ENCODE measurements at regions not wholly inside any gene's neighbourhood (a gene's known extent, or its start where the extent isn't known, plus 50 kb on each side); places are given as distances from the start of the nearest gene placed in this dataset.

GRCh38 chr15:95684126-95684525 lies 646.4 kb upstream of the NR2F2 start:
- Histone ChIP-seq H3K36me3 (ENCODE audit: insufficient read depth, low read length, poor library complexity, severe bottlenecking) (no peaks in the 10 kb centered on the region), H3K27ac (ENCODE audit: low read depth, low read length, poor library complexity, severe bottlenecking) (no peak overlapping the region), H3K4me1 (ENCODE audit: insufficient read depth, low read length, poor library complexity, severe bottlenecking) (no peaks in the 10 kb centered on the region), H3K9me3 (ENCODE audit: low read depth, low read length, poor library complexity, severe bottlenecking) (no peaks in the 10 kb centered on the region), H3K4me3 (ENCODE audit: low read depth, low read length, poor library complexity, severe bottlenecking) (no peak overlapping the region), H3K27me3 (replicated peaks; ENCODE audit: insufficient read depth, low read depth, low read length, poor library complexity) (no peaks in the 10 kb centered on the region)
- TF ChIP-seq, protein P1, sequence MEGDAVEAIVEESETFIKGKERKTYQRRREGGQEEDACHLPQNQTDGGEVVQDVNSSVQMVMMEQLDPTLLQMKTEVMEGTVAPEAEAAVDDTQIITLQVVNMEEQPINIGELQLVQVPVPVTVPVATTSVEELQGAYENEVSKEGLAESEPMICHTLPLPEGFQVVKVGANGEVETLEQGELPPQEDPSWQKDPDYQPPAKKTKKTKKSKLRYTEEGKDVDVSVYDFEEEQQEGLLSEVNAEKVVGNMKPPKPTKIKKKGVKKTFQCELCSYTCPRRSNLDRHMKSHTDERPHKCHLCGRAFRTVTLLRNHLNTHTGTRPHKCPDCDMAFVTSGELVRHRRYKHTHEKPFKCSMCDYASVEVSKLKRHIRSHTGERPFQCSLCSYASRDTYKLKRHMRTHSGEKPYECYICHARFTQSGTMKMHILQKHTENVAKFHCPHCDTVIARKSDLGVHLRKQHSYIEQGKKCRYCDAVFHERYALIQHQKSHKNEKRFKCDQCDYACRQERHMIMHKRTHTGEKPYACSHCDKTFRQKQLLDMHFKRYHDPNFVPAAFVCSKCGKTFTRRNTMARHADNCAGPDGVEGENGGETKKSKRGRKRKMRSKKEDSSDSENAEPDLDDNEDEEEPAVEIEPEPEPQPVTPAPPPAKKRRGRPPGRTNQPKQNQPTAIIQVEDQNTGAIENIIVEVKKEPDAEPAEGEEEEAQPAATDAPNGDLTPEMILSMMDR (conservative IDR thresholded peaks at IDR 0.05; ENCODE audit: low read depth, low read length): no peak
- TF ChIP-seq EZH2 (IDR thresholded peaks at IDR 0.05; ENCODE audit: borderline replicate concordance, low read depth, low read length, poor library complexity, severe bottlenecking): no peak
- ChIA-PET CTCF (no interaction called here), POLR2A (ENCODE audit: low non-redundant PET) (no interaction called here)
- no peak for DNase-seq (ENCODE audit: low spot score)
- intact Hi-C loops (cut with micrococcal nuclease; ENCODE audit: unreplicated experiment): loop anchor here (1.0 kb wide), 1 partner anchor 37 kb away; no protein-coding TSS in a partner anchor
- no TSS peak for BruUV-seq (replicated peaks)

DNA sequence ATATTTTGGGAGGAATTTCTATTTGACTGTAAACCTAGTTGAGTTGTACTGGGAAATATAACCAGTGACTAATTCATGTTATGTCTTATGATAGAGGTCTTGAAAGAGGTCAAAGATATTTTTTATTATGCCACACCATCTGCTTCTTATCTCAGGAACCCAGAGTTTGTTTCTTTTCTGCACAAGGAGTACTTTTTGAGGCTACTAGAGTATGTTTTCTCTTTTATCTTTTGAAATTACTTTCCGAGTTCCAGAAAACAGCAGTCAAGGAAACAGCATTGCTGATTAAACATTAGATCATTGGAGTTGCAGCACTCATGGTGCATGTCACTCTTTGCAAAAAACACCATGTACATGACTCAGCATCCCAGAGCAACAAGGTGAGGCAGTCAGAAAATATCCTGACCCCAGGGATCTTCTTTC lies 645.8 kb upstream of the NR2F2 start:
- POLR2A ChIA-PET (ENCODE audit: low non-redundant PET): no interaction called here
- intact Hi-C loops (cut with micrococcal nuclease; ENCODE audit: unreplicated experiment): loop anchor here (1.0 kb wide), 1 partner anchor 37 kb away; no protein-coding TSS in a partner anchor
- no peaks in the 10 kb centered on the region for H3K36me3 ChIP-seq (ENCODE audit: insufficient read depth, low read length, poor library complexity, severe bottlenecking)
- TF ChIP-seq, protein P1 (conservative IDR thresholded peaks at IDR 0.05; ENCODE audit: low read depth, low read length): no peak
- no peak for TF ChIP-seq EZH2 (IDR thresholded peaks at IDR 0.05; ENCODE audit: borderline replicate concordance, low read depth, low read length, poor library complexity, severe bottlenecking)
- H3K27me3 ChIP-seq (replicated peaks; ENCODE audit: insufficient read depth, low read depth, low read length, poor library complexity): no peaks in the 10 kb centered on the region
- CTCF ChIA-PET: no interaction called here
- H3K4me1 ChIP-seq (ENCODE audit: insufficient read depth, low read length, poor library complexity, severe bottlenecking): no peaks in the 10 kb centered on the region
- no peak overlapping the region for H3K27ac ChIP-seq (ENCODE audit: low read depth, low read length, poor library complexity, severe bottlenecking)
- H3K9me3 ChIP-seq (ENCODE audit: low read depth, low read length, poor library complexity, severe bottlenecking): no peaks in the 10 kb centered on the region
- no peak overlapping the region for H3K4me3 ChIP-seq (ENCODE audit: low read depth, low read length, poor library complexity, severe bottlenecking)
- DNase-seq (ENCODE audit: low spot score): no peak
- no TSS peak for BruUV-seq (replicated peaks)

DNA sequence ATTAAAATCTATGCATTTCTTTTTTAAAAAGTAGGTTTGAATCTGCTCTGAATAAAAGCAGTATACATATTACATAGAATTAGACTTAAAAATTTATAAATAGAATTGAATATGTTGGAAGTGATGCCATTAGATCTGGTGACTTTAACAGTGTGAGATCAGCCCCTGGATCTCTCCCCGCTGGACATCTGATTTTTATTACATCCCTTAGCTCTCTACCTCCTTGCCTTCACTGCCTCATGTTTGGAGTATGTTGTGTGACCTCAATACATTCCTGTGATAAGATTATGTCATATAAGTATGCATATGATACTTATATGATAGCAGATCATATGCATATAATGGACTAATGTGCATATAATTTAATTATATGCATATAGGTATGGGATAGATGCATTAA lies 643.4 kb upstream of the NR2F2 start:
- no peaks in the 10 kb centered on the region for H3K9me3 ChIP-seq (ENCODE audit: low read depth, low read length, poor library complexity, severe bottlenecking)
- POLR2A ChIA-PET (ENCODE audit: low non-redundant PET): no interaction called here
- no peaks in the 10 kb centered on the region for H3K27me3 ChIP-seq (replicated peaks; ENCODE audit: insufficient read depth, low read depth, low read length, poor library complexity)
- CTCF ChIA-PET: no interaction called here
- H3K4me3 ChIP-seq (ENCODE audit: low read depth, low read length, poor library complexity, severe bottlenecking): no peak overlapping the region
- no peaks in the 10 kb centered on the region for H3K36me3 ChIP-seq (ENCODE audit: insufficient read depth, low read length, poor library complexity, severe bottlenecking)
- BruUV-seq (replicated peaks): no TSS peak
- DNase-seq (ENCODE audit: low spot score): no peak
- TF ChIP-seq EZH2 (IDR thresholded peaks at IDR 0.05; ENCODE audit: borderline replicate concordance, low read depth, low read length, poor library complexity, severe bottlenecking): no peak
- TF ChIP-seq, protein P1 (conservative IDR thresholded peaks at IDR 0.05; ENCODE audit: low read depth, low read length): no peak
- intact Hi-C loops (cut with micrococcal nuclease; ENCODE audit: unreplicated experiment): no loop called here
- no peaks in the 10 kb centered on the region for H3K4me1 ChIP-seq (ENCODE audit: insufficient read depth, low read length, poor library complexity, severe bottlenecking)
- H3K27ac ChIP-seq (ENCODE audit: low read depth, low read length, poor library complexity, severe bottlenecking): no peak overlapping the region
